ENCODE measurements at regions not wholly inside any gene's neighbourhood (a gene's known extent, or its start where the extent isn't known, plus 50 kb on each side); places are given as distances from the start of the nearest gene placed in this dataset.

- TF ChIP-seq EZH2phosphoT487 (IDR thresholded peaks at IDR 0.05; ENCODE audit: borderline replicate concordance), result no peak
- TF ChIP-seq, protein P1, sequence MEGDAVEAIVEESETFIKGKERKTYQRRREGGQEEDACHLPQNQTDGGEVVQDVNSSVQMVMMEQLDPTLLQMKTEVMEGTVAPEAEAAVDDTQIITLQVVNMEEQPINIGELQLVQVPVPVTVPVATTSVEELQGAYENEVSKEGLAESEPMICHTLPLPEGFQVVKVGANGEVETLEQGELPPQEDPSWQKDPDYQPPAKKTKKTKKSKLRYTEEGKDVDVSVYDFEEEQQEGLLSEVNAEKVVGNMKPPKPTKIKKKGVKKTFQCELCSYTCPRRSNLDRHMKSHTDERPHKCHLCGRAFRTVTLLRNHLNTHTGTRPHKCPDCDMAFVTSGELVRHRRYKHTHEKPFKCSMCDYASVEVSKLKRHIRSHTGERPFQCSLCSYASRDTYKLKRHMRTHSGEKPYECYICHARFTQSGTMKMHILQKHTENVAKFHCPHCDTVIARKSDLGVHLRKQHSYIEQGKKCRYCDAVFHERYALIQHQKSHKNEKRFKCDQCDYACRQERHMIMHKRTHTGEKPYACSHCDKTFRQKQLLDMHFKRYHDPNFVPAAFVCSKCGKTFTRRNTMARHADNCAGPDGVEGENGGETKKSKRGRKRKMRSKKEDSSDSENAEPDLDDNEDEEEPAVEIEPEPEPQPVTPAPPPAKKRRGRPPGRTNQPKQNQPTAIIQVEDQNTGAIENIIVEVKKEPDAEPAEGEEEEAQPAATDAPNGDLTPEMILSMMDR (conservative IDR thresholded peaks at IDR 0.05; ENCODE audit: low read length), result no peak
Observed at GRCh38 chr5:56386046-56386445, 152.9 kb upstream of the ANKRD55 start.

Measured in Loucy (cell line).